ENCODE measurements at regions not wholly inside any gene's neighbourhood (a gene's known extent, or its start where the extent isn't known, plus 50 kb on each side); places are given as distances from the start of the nearest gene placed in this dataset.
"Not testable (repeated sequence)": the region's sequence is repeated elsewhere in the genome, so short reads cannot be mapped to it uniquely, and the experiment has no call there.

DNA sequence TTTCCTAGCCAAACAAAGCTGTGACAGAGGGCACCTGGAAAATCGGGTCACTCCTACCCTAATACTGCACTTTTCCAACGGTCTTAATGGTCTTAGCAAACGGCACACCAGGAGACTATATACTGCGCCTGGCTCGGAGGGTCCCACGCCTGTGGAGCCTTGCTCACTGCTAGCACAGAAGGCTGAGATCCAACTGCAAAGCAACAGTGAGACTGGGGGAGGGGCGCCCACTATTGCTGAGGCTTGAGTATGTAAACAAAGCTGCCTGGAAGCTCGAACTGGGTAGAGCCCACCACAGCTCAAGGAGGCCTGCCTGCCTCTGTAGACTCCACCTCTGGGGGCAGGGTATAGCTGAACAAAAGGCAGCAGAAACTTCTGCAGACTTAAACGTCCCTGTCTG is 931.7 kb upstream of the ATXN7L3B start:
- TF ChIP-seq EZH2 (IDR thresholded peaks at IDR 0.05; ENCODE audit: low read depth); CTCF (conservative IDR thresholded peaks at IDR 0.05): not testable (repeated sequence)
